IMR-90 (cell line): ENCODE measurements at regions not wholly inside any gene's neighbourhood (a gene's known extent, or its start where the extent isn't known, plus 50 kb on each side); places are given as distances from the start of the nearest gene placed in this dataset.

Experiments used
- ATAC-seq: fragments of 200-7000 bp; cut with Tn5 transposase; 2 replicates; pipeline ENCODE4 v1.9.1; 2020; ENCODE audit warnings: low read depth, mild to moderate bottlenecking, moderate library complexity
- BruUV-seq: library from RNA; stranded (reverse); fragments of 400-500 nt; replicated peaks from 2 replicates; lab custom pipeline; 2021; lab: Mats Ljungman, UMichigan
- CTCF ChIA-PET: fragments of 300-600 bp; formaldehyde crosslinking; extraction: SDS; loops from one replicate; lab custom pipeline; 2021; ENCODE audit warnings: antibody characterized with exemption; lab: Yijun Ruan, JAX
- POLR2A ChIA-PET: fragments of 300-600 bp; sonication (Branson Sonifier 250); formaldehyde crosslinking; loops from one replicate; lab custom pipeline; 2022; ENCODE audit warnings: antibody characterized with exemption; ENCODE audit not compliant: unreplicated experiment; lab: Charles Lee
- DNase-seq: peaks from one replicate; pipeline ENCODE4 v3.0.0; 2013
- H2AFZ ChIP-seq: replicated peaks from 2 replicates; pipeline ENCODE3; 2013; ENCODE audit warnings: low read length, mild to moderate bottlenecking; ENCODE audit not compliant: poor library complexity
- H2AK5ac ChIP-seq: 2 replicates; pipeline ENCODE4 v1.6.1; 2013; ENCODE audit warnings: low read depth, low read length, inconsistent platforms
- H2AK9ac ChIP-seq: replicated peaks from 2 replicates; pipeline ENCODE3; 2013; ENCODE audit warnings: mild to moderate bottlenecking, low read depth, low read length, moderate library complexity; ENCODE audit not compliant: poor library complexity
- H2BK120ac ChIP-seq: 2 replicates; pipeline ENCODE4 v1.6.1; 2013; ENCODE audit warnings: low read depth, low read length, inconsistent platforms
- H2BK15ac ChIP-seq: 3 replicates; pipeline ENCODE4 v1.6.1; 2013; ENCODE audit warnings: low read depth, low read length, inconsistent platforms
- H2BK20ac ChIP-seq: 2 replicates; pipeline ENCODE4 v1.6.1; 2013; ENCODE audit warnings: low read depth, mild to moderate bottlenecking, inconsistent platforms, low read length, moderate library complexity
- H2BK5ac ChIP-seq: 2 replicates; pipeline ENCODE4 v1.6.1; 2013; ENCODE audit warnings: mild to moderate bottlenecking, low read depth, low read length, inconsistent platforms; ENCODE audit not compliant: poor library complexity, severe bottlenecking
- H3K14ac ChIP-seq: replicated peaks from 2 replicates; pipeline ENCODE4 v1.6.1; 2013; ENCODE audit warnings: low read depth, low read length, inconsistent platforms
- H3K18ac ChIP-seq: 2 replicates; pipeline ENCODE4 v1.6.1; 2013; ENCODE audit warnings: low read depth, low read length, control low read depth
- H3K23ac ChIP-seq: 2 replicates; pipeline ENCODE4 v1.6.1; 2013; ENCODE audit warnings: low read depth, low read length, inconsistent platforms
- H3K27ac ChIP-seq: 2 replicates; pipeline ENCODE4 v1.5.1; 2013; ENCODE audit warnings: mild to moderate bottlenecking, control low read depth, low read length; ENCODE audit not compliant: insufficient read depth
- H3K27me3 ChIP-seq: 2 replicates; pipeline ENCODE4 v1.6.1; 2013; ENCODE audit warnings: low read length; ENCODE audit not compliant: control insufficient read depth, insufficient read depth
- H3K36me3 ChIP-seq: 2 replicates; pipeline ENCODE4 v1.6.1; 2013; ENCODE audit warnings: low read length, mixed read lengths; ENCODE audit not compliant: control insufficient read depth, insufficient read depth
- H3K4ac ChIP-seq: 2 replicates; pipeline ENCODE4 v1.6.1; 2013; ENCODE audit warnings: low read depth, low read length, inconsistent platforms
- H3K4me1 ChIP-seq: 2 replicates; pipeline ENCODE4 v1.6.1; 2013; ENCODE audit warnings: low read length, mixed read lengths; ENCODE audit not compliant: control insufficient read depth, insufficient read depth
- H3K4me2 ChIP-seq: 2 replicates; pipeline ENCODE4 v1.6.1; 2013; ENCODE audit warnings: low read depth, mild to moderate bottlenecking, control low read depth, low read length, moderate library complexity
- H3K4me3 ChIP-seq: 2 replicates; pipeline ENCODE4 v1.5.1; 2013; ENCODE audit warnings: low read depth, mild to moderate bottlenecking, control low read depth, low read length, moderate library complexity; ENCODE audit not compliant: insufficient read depth
- H3K56ac ChIP-seq: 2 replicates; pipeline ENCODE4 v1.6.1; 2013; ENCODE audit warnings: low read length, inconsistent platforms; ENCODE audit not compliant: insufficient read depth; ENCODE audit errors: extremely low read depth
- H3K79me1 ChIP-seq, 2 experiments: 2 replicates each; pipeline ENCODE4 v1.6.1; 2013; ENCODE audit warnings: low read length in 2 of 2, inconsistent platforms in 1 of 2, low read depth in 1 of 2
- H3K9ac ChIP-seq: 2 replicates; pipeline ENCODE4 v1.6.1; 2013; ENCODE audit warnings: low read depth, low read length, control low read depth
- H3K9me1 ChIP-seq: 2 replicates; pipeline ENCODE4 v1.6.1; 2013; ENCODE audit warnings: low read length, inconsistent platforms; ENCODE audit not compliant: insufficient read depth
- H3K9me3 ChIP-seq: 2 replicates; pipeline ENCODE4 v1.6.1; 2013; ENCODE audit warnings: low read length; ENCODE audit not compliant: control insufficient read depth, insufficient read depth
- H4K20me1 ChIP-seq: 2 replicates; pipeline ENCODE4 v1.6.1; 2013; ENCODE audit warnings: low read length, inconsistent platforms; ENCODE audit not compliant: insufficient read depth
- H4K5ac ChIP-seq: 2 replicates; pipeline ENCODE4 v1.6.1; 2013; ENCODE audit warnings: mild to moderate bottlenecking, low read depth, low read length, control low read depth
- H4K8ac ChIP-seq, 2 experiments: 2 replicates each; pipeline ENCODE4 v1.6.1; 2013; ENCODE audit warnings: low read depth in 2 of 2, low read length in 2 of 2, control low read depth in 1 of 2, inconsistent platforms in 1 of 2
- H4K91ac ChIP-seq: 2 replicates; pipeline ENCODE4 v1.6.1; 2013; ENCODE audit warnings: low read depth, low read length, inconsistent platforms; ENCODE audit not compliant: insufficient read depth
- BHLHE40 ChIP-seq: fragments of 150-350 bp; IDR thresholded peaks from 2 replicates; pipeline ENCODE4 v1.6.1; 2016; ENCODE audit warnings: mild to moderate bottlenecking, low read depth, low read length
- CEBPB ChIP-seq: IDR thresholded peaks from 2 replicates; pipeline ENCODE4 v1.6.1; 2012; ENCODE audit warnings: low read depth, low read length, improper control_type of control experiment
- CHD1 ChIP-seq: IDR thresholded peaks from 2 replicates; pipeline ENCODE4 v1.6.1; 2012; ENCODE audit warnings: low read depth, low read length, improper control_type of control experiment
- CTCF ChIP-seq: conservative IDR thresholded peaks from 2 replicates; pipeline ENCODE4 v1.5.1; 2012; ENCODE audit warnings: mild to moderate bottlenecking, low read depth, low read length, improper control_type of control experiment
- ELK1 ChIP-seq: fragments of 150-350 bp; IDR thresholded peaks from 2 replicates; pipeline ENCODE4 v1.6.1; 2016; ENCODE audit warnings: low read depth, mild to moderate bottlenecking, low read length, moderate library complexity, borderline replicate concordance
- FOS ChIP-seq: fragments of 150-350 bp; IDR thresholded peaks from 2 replicates; pipeline ENCODE4 v1.6.1; 2016; ENCODE audit warnings: low read depth, low read length
- MAFK ChIP-seq: IDR thresholded peaks from 2 replicates; pipeline ENCODE4 v1.6.1; 2012; ENCODE audit warnings: low read depth, low read length, improper control_type of control experiment
- MAZ ChIP-seq: IDR thresholded peaks from 2 replicates; pipeline ENCODE4 v1.6.1; 2012; ENCODE audit warnings: low read depth, mild to moderate bottlenecking, low read length, improper control_type of control experiment, moderate library complexity, borderline replicate concordance
- MXI1 ChIP-seq: IDR thresholded peaks from 2 replicates; pipeline ENCODE4 v1.6.1; 2012; ENCODE audit warnings: low read depth, mild to moderate bottlenecking, low read length, moderate library complexity, borderline replicate concordance
- NFE2L2 ChIP-seq: fragments of 150-350 bp; IDR thresholded peaks from 2 replicates; pipeline ENCODE4 v1.6.1; 2016; ENCODE audit warnings: low read depth, mild to moderate bottlenecking, low read length
- POLR2A ChIP-seq: IDR thresholded peaks from 2 replicates; pipeline ENCODE4 v1.6.1; 2012; ENCODE audit warnings: mild to moderate bottlenecking, low read depth, low read length
- RAD21 ChIP-seq: IDR thresholded peaks from 2 replicates; pipeline ENCODE4 v1.6.1; 2012; ENCODE audit warnings: low read length, improper control_type of control experiment
- RCOR1 ChIP-seq: IDR thresholded peaks from 2 replicates; pipeline ENCODE4 v1.6.1; 2012; ENCODE audit warnings: mild to moderate bottlenecking, low read length, improper control_type of control experiment; ENCODE audit not compliant: insufficient replicate concordance
- RFX5 ChIP-seq: IDR thresholded peaks from 2 replicates; pipeline ENCODE4 v1.8.0; 2012; ENCODE audit warnings: low read depth, mild to moderate bottlenecking, low read length, moderate library complexity
- SMC3 ChIP-seq: fragments of 150-350 bp; IDR thresholded peaks from 2 replicates; pipeline ENCODE4 v1.6.1; 2016; ENCODE audit warnings: low read depth, mild to moderate bottlenecking, antibody characterized with exemption, low read length, moderate library complexity
- USF2 ChIP-seq: fragments of 150-350 bp; IDR thresholded peaks from 2 replicates; pipeline ENCODE4 v1.6.1; 2017; ENCODE audit warnings: mild to moderate bottlenecking, antibody characterized with exemption, low read length, low read depth
- dilution Hi-C: fragments of 300-500 bp; cut with HindIII; formaldehyde crosslinking; loops from one replicate; pipeline ENCODE4 v1.14.3; 2018; ENCODE audit warnings: low sequenced_read_pairs; ENCODE audit not compliant: unreplicated experiment
- in situ Hi-C: fragments of 300-500 bp; cut with MboI; formaldehyde crosslinking; loops from 3 replicates; pipeline ENCODE4 v1.14.3; 2019; ENCODE audit warnings: low sequenced_read_pairs, inconsistent platforms, mixed read lengths
- intact Hi-C: fragments of 100-400 bp; cut with micrococcal nuclease; formaldehyde crosslinking; loops from 2 replicates; pipeline ENCODE4 v1.10.0; 2022

GRCh38 chr12:89187507-89187906, 164.8 kb downstream of the DUSP6 start:
- H4K8ac ChIP-seq, result no peak overlapping the region
- H4K20me1 ChIP-seq, result no peaks in the 10 kb centered on the region
- no peak overlapping the region for H2AK5ac ChIP-seq
- H3K79me1 ChIP-seq, result no peaks in the 10 kb centered on the region
- no peak overlapping the region for H3K14ac ChIP-seq
- ATAC-seq, result no peak
- in situ Hi-C loops, result no loop called here
- dilution Hi-C loops, result no loop called here
- H4K5ac ChIP-seq, result no peak overlapping the region
- ChIA-PET POLR2A (no interaction called here), CTCF (no interaction called here)
- no peak overlapping the region for H3K23ac ChIP-seq
- H3K18ac ChIP-seq, result no peak overlapping the region
- no peaks in the 10 kb centered on the region for H3K27me3 ChIP-seq
- H2AK9ac ChIP-seq, result no peak overlapping the region
- no peak overlapping the region for H3K4me2 ChIP-seq
- no peak overlapping the region for H3K27ac ChIP-seq
- intact Hi-C loops, result no loop called here
- no peak overlapping the region for H2BK5ac ChIP-seq
- BruUV-seq, result no TSS peak
- no peak overlapping the region for H2AFZ ChIP-seq
- no peak overlapping the region for H3K4me3 ChIP-seq
- no peaks in the 10 kb centered on the region for H3K36me3 ChIP-seq
- H2BK20ac ChIP-seq, result no peak overlapping the region
- no peak overlapping the region for H4K91ac ChIP-seq
- H3K4me1 ChIP-seq, result peaks cover 3% of the 10 kb centered on the region
- no peak overlapping the region for H3K4ac ChIP-seq
- no peak overlapping the region for H3K56ac ChIP-seq
- H2BK15ac ChIP-seq, result no peak overlapping the region
- H2BK120ac ChIP-seq, result no peak overlapping the region
- H3K9me3 ChIP-seq, result 0 out of 2 replicates have a peak, but pooled peaks cover 2% of the 10 kb centered on the region
- H3K9ac ChIP-seq, result no peak overlapping the region
- TF ChIP-seq RCOR1 (no peak), SMC3 (no peak), BHLHE40 (no peak), FOS (no peak), RFX5 (no peak), MAFK (no peak), CEBPB (no peak), CHD1 (no peak), POLR2A (no peak), NFE2L2 (no peak), CTCF (no peak), USF2 (no peak), ELK1 (no peak), MAZ (no peak), MXI1 (no peak), RAD21 (no peak)
- H3K9me1 ChIP-seq, result no peaks in the 10 kb centered on the region
- no peak for DNase-seq
